AG10803 (cell line): ENCODE measurements at regions not wholly inside any gene's neighbourhood (a gene's known extent, or its start where the extent isn't known, plus 50 kb on each side); places are given as distances from the start of the nearest gene placed in this dataset.

Experiments
- DNase-seq: peaks from one replicate; pipeline ENCODE4 v3.0.0; 2010; ENCODE audit warnings: low read depth
- H3K4me3 ChIP-seq: 2 replicates; pipeline ENCODE4 v1.5.1; 2011; ENCODE audit warnings: mild to moderate bottlenecking, low read length, control low read depth
- TF ChIP-seq, protein P1 (sequence below): conservative IDR thresholded peaks from 2 replicates; pipeline ENCODE4 v1.5.1; 2011; ENCODE audit warnings: mild to moderate bottlenecking, low read length, control low read depth, inconsistent platforms

DNA sequence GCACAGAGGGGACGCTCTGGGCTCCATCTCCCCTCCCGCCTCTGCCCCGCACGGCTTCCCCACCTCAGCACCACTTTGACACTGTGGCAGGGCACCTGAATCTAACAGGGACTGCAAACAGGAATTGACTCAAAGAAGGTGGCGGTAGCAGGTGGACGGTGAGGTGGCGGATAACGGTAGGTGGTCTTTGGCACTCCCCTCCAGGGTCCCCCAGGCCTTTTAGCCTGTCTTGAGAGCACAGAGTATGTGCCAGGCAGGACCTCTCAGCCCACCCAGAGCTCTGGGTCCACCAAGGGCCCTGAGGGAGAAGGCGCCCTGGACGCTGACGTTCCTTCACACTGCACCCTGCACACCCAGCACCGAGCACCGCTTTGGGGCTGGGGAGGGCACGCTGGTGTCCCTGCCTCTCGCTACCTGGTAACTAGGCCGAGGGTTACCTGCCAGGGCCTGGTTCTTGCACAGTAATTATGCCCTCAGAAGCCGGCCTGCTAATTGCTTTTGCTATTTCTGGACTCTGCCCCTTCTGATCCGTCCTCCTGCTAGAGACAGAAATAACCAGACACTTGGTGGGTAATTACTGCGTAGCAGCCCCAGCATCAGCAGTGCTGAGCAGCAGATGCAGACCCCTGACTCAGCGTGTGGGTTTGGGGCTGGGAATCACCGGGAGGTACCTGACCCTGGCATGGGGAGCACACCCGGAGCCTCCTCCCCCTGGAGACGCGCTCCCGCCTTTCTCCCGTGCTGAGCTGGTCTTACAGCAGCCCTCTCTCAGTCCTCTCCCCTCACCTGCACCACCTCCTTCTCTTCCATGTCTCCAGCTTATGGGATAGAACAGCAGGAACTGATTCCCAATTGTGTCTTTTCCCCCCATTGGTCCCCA lies 103.3 kb upstream of the B3GAT1 start:
- TF ChIP-seq, protein P1, sequence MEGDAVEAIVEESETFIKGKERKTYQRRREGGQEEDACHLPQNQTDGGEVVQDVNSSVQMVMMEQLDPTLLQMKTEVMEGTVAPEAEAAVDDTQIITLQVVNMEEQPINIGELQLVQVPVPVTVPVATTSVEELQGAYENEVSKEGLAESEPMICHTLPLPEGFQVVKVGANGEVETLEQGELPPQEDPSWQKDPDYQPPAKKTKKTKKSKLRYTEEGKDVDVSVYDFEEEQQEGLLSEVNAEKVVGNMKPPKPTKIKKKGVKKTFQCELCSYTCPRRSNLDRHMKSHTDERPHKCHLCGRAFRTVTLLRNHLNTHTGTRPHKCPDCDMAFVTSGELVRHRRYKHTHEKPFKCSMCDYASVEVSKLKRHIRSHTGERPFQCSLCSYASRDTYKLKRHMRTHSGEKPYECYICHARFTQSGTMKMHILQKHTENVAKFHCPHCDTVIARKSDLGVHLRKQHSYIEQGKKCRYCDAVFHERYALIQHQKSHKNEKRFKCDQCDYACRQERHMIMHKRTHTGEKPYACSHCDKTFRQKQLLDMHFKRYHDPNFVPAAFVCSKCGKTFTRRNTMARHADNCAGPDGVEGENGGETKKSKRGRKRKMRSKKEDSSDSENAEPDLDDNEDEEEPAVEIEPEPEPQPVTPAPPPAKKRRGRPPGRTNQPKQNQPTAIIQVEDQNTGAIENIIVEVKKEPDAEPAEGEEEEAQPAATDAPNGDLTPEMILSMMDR: no peak
- H3K4me3 ChIP-seq: no peak overlapping the region
- no peak for DNase-seq

DNA sequence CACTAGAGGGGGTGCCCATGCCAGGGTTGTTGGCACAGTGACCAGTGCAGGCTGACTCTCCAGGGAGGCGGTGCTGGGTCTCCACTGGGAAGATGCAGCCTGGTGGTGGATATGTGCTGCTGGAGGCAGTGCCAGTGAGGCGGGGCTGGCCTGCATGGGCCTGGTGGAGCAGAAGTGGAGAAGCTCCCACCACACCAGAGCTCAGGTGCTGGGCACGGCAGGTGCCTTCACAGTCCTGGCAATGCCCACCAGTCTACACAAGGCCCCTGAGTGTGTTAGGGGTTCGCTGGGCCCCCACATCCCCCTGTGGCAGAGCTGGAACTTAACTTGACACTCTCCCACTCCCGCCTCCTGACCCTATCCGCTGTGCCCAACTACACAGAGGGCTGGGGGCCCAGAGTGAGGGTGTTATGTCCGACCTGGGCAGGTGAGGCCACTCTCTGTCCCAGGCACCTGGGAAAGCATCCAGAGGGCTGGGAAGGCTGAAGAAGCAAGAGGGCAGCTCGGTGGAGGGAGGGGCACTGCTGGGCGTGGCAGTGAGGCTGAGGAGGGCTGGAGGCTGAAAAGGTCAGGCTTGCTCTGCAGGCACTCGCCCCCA lies 102.4 kb upstream of the B3GAT1 start:
- DNase-seq: no peak
- no peak overlapping the region for H3K4me3 ChIP-seq

DNA sequence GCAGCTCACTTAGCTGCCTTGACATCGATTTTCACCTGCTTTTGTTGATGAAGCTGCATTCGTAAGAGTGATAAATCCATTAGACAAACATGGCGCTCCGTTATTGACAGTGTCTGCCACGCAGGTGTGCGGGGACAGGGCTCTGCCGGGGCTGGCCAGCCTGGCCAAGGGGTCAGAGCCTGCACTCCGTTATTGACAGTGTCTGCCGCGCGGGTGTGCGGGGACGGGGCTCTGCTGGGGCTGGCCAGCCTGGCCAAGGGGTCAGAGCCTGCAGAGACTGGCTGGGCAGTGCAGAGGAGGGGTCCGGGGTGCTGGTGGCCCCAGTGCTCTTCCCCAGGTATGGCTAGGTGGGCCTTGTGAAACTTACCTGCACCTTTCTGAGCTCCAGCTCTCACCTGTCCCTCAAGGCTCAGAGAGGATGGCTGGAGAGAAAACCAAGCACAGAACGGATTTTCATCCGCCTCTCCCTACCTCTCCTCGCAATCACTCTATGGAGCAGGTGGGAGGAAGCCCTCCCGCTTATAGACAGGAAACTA lies 101.6 kb upstream of the B3GAT1 start:
- no peak overlapping the region for H3K4me3 ChIP-seq
- TF ChIP-seq, protein P1: no peak
- DNase-seq: no peak

More for the DNA sequence above, 102.4 kb upstream of the B3GAT1 start:
- TF ChIP-seq, protein P1: no peak

DNA sequence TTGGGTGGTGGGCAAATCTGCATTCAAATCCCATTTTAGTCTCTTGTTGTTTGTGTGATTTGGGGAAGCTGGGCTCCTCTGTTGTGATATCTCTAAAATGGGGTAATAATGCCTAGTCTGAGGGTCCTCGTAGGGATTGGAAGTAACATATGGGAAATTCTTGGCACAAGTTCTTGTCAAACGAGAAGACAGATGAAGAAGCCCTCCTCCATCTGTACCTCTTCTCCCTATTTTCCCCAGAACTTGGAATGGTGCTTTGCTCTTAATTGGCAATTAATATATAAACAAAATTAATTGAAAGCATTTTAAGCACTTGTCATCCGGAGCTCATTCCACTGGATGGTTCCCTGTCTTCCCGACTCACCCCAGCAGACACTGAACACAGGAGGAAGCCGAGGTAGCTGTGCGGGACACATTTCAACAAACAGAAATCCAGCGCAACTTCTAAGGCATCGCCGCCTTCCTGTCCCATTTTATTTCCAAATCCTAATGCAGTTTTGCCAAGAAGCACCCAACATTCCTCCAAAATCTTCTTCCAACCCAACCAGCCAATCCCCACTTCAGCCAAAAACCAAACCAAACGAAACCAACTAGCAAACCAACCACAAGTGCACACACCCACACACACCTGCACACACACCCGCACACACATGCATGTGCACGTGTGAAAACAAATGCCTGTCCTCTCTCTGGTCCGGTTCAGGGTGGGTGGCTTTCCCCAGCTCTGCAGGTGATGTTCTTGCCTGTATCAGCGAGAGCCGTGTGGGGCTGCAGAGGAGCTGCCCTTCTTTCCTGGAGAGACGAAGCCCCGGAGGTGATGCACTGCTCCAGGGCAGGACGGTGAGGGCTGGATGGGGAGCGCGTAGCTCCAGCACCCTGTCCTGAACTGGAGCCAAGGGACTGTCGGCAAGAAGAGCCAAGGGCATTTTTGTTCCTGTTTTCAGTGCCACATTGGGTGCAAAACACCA lies 100.8 kb upstream of the B3GAT1 start:
- DNase-seq: no peak
- no peak overlapping the region for H3K4me3 ChIP-seq
- TF ChIP-seq, protein P1: no peak

DNA sequence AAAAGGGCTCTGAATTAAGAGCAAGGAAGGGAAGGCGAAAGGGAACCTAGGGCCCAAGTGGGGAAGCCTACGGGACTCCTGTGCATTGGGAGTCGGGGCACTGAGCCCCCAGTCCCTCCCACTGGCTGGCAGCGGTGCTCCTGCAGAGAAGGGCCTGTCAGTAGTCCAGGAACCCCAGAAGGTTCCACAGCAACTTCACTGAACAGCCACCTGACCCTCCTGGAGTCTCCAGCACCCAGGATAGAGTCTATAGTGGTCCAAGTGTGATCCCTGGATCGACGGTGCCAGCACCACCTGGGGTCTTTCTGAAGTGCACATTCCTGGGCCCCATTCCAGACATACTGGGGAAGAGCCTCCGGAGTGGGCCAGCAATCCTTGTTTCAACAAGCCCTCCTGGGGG lies 100.0 kb upstream of the B3GAT1 start:
- no peak overlapping the region for H3K4me3 ChIP-seq
- no peak for DNase-seq
- TF ChIP-seq, protein P1: no peak

DNA sequence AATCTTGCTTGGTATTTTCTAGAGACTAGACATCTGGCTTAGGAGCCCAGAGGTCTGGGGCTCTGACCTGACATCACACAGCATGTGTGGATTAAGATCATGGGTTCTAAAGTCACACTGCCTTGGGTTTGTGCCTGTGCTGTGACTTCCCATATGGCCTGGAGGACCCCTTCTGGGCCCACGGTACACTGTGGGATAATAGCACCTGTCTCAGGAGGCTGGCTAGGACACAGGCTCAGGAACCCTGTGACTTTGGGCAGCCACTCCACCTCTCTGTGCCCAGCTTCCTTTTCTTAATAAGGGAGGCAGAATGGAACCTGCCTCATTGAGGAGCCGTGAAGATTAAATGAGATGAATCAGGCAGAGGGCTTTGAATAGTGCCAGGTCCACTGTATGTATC lies 99.2 kb upstream of the B3GAT1 start:
- H3K4me3 ChIP-seq: no peak overlapping the region
- TF ChIP-seq, protein P1: no peak
- no peak for DNase-seq
